SKM-1 treated with dmso at 0.1 percent for 144 hours (cell line): ENCODE measurements at regions not wholly inside any gene's neighbourhood (a gene's known extent, or its start where the extent isn't known, plus 50 kb on each side); places are given as distances from the start of the nearest gene placed in this dataset.

Experiments
- DNase-seq: peaks from one replicate; lab custom pipeline; 2025; ENCODE audit not compliant: unreplicated experiment; lab: John Stamatoyannopoulos, UW

DNA sequence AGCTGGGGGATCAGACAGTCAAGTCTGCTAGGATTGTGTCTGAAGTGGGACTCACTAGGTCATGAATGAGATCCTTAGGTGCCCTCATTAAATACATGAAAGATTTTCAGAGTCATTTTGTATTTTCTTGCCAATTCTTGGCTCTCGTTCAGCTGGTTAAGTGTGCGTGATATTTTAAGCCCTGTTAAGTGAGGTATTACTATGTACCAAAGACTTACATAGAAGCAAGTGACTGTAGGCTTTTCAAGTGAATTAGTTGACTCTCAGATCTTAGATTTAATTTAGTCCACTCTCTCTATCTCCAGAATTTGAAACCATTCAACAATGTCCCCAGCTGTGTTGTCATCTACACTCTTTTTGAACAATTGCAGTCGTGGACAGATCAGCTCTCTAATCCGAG is 219.4 kb downstream of the FOXL1 start:
- no peak for DNase-seq

DNA sequence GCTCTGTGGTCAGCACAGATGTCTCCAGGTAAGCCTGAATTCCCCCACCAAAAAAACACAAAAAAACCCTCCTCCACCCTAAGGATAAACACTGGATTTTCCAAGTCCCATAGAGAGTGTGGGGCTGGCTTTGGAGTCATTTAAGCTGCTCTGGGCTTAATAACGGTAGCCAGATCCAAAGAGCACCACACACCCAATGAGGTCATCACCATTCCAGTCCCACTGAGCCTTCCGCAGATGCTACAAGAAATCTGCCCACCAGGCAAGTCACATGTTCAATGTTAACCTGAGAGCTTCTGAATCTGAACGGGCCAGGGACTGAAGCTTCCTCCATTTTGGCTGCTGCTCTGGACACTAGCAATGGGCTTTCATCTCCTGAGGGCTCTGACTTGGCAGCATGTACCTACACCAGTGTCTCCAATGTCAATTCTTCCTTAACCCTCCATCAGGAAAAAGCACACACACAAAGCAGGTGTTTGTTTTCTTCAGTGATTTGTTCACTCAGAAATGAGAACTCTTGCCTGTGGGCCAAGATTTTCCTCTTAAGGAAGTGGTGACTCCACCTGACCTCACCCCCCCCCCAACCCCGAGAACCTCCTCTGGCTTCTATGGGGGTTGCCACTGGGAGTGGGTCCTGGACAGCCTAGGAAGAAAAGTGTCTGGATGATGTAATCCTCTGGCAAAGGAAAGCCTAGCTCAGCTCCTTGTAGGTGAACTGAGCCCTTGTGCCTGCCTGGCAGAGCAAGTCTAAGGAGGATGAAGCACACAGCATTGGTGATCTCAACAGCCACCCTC is 220.1 kb downstream of the FOXL1 start:
- DNase-seq = no peak

DNA sequence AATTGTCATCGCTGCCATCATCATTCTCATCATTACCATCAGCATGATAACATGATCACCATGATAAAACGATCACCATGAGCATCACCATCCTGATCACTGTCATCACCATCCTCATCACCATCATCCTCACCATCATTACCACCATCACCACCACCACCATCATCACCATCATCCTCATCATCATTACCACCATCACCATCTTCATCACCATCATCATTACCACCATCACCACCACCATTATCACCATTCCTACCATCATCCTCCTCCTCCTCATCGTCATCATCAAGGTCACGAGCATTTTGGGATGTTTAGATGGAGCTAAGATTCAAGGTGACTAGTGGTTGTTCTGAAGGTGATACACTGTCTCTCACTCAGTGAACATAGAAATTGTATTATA is 221.0 kb downstream of the FOXL1 start:
- DNase-seq = no peak

- no peak for DNase-seq
Observed at GRCh38 chr16:86800894-86801293, 222.5 kb downstream of the FOXL1 start.

- no peak for DNase-seq
Observed at GRCh38 chr16:86802013-86802412, 223.7 kb downstream of the FOXL1 start.

- DNase-seq = no peak
Observed at GRCh38 chr16:86805188-86805587, 226.8 kb downstream of the FOXL1 start.

GRCh38 chr16:86806181-86806837 is 228.0 kb downstream of the FOXL1 start:
- DNase-seq = no peak

DNA sequence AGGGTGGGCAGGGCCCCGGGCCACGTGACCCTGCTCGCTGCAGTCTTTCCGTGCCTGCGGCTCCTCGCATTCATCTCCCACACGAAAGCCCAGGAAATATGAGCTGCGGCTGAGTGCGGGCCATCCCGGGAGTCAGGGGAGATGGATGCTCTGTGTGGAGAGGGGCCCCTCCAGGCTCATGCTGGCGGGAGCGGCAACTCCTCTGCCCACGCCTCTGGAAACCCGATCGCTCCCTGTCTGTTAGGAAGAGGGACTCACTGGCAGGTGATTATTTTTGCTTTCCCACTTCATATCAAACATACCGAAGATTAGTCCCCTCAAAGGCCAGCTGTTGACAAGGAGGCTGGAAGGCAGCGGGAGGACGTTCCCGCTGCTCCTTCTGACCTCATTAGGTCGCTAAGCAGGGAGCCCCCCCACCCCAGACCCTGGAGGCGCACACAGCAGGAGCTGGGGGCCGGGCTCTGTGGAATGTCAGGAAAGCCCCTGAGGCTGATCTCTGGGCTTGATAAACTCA is 228.5 kb downstream of the FOXL1 start:
- no peak for DNase-seq

- no peak for DNase-seq
Observed at GRCh38 chr16:86808863-86809444, 230.6 kb downstream of the FOXL1 start.

DNA sequence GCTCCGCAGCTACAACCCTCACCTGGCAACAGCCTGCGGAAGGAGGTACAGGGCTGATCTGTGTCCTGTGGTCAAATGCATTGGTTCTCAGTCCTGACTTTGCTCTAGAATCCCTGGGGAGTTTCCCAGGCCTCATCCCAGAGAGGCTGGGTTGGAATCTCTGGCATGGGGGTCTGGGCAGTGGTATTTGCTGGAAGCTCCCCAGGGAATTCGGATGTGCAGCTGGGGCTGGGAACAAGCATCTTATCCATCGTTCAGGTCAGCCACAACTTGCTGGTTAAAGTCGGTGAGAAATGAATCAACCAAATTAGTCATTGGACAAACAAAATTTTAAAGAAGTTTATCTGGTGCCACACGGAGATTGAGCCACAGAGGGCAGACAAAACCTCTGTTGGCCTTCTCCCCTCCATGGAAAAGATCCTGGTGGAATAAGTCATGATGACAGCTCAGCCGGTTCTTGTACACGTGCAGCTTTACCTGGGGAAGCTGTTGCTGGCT is 231.2 kb downstream of the FOXL1 start:
- no peak for DNase-seq

DNA sequence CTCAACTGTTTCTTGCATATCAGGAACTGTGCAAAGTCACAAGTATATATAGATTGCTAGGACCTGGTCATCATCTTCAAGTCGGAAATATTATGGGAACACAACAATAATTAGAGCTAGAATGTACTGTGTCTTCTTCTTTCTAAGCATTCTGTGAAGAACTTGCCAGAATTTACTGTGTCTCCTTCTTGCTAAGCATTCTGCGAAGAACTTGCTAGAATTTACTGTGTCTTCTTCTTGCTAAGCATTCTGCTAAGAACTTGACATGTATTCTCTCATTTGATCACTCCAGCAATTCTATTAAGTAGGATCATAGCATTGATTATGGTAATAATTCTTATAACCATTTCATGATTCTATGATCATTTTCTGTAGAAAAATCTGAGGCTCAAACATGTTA is 231.7 kb downstream of the FOXL1 start:
- DNase-seq = no peak

GRCh38 chr16:86812363-86812970 is 234.1 kb downstream of the FOXL1 start:
- DNase-seq = no peak

GRCh38 chr16:86814256-86814655 is 235.9 kb downstream of the FOXL1 start:
- DNase-seq = no peak

- no peak for DNase-seq
Observed at GRCh38 chr16:86816930-86817625, 238.7 kb downstream of the FOXL1 start.

DNA sequence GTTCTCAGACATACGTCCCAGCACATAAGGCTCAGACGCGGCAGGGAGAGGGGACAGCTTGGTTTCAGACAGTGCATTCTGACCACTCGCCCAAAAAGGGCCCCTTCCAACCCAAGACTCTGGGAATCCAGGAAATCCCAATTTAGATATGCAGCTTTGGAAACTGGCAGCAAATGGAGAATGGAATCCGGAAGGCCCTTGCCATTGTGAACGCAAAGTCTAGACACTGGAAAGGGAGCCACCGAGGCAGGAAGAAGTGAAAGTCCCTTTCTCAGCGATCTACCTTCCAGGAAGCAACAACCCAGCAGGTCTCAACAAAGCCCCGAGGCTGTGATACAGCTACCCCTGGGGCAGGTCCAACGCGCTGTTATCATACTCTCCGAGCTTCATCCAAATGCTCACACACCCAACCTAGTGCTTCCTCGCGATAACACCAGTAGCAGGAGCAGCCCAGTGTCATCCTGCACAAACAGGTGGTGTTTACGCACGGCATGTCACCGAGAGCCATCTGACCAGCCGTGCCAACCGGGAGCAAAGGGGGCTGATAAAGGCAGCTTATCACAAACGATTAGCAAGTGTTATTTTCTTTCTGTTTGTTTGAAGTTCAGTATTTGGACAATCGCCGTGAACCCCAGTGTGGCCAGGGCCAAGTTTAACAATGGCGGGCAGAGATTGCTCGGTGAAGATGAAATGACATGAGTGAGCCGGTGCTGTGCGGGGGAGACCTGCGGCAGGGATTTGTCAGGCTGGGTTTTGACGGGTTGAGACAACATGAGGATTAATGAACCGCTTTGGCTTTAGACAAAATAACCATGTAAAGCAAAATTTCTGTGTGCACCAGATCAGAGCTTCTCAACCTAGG is 240.6 kb downstream of the FOXL1 start:
- no peak for DNase-seq

DNA sequence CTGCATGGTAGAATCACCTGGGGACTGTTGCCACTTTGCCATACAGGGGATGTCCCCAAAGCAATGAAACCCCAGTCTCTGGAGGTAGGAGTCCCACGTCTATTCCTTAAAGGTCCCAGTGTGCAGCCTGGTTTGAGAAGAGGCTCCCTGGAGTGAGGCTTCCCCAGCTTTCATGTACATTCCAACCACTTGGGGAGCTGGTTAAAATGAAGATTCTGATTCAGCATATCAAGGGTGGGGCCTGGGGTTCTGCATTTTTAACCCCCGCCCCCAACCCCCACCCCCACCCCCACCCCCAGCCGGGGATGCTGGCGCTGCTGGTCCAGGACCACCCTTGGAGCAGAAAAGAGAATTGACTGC is 241.2 kb downstream of the FOXL1 start:
- no peak for DNase-seq

GRCh38 chr16:86821895-86822294 is 243.5 kb downstream of the FOXL1 start:
- DNase-seq = no peak

- DNase-seq = no peak
Observed at GRCh38 chr16:86823125-86823524, 244.8 kb downstream of the FOXL1 start.

GRCh38 chr16:86823888-86824671 is 245.7 kb downstream of the FOXL1 start:
- DNase-seq = no peak
